SIG-M5 treated with dmso at 0.1 percent for 504 hours (cell line): ENCODE measurements at regions not wholly inside any gene's neighbourhood (a gene's known extent, or its start where the extent isn't known, plus 50 kb on each side); places are given as distances from the start of the nearest gene placed in this dataset.

Experiments
- DNase-seq: peaks from one replicate; lab custom pipeline; 2025; ENCODE audit not compliant: unreplicated experiment; lab: John Stamatoyannopoulos, UW

DNA sequence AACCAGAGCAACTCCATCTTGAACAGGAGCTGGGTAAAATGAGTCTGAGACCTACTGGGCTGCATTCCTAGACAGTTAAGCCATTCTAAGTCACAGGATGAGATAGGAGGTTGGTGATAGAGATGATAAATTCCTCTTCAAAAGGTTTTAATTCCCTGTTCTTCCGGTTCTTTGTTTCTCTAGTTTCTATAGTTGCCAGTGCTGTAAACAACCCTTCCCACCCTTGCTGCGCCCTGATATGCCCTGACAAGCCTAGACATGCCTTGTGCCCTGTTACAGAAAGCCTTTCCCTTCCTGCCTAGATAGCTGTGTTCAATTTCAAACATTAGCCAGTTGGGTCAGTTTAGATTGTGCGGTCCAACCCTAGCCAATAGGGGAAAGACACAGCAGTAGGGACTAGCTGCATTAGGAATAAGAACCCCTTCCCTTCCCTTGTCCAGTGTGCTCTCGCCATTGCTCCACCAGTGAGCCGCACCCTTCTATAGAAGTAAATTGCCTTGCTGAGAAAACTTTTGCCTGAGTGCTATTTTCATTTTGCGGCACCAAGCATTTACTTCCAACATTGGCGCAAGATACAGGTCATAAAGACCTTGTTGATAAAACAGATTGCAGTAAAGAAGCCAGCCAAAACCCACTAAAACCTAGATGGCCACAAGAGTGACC is 52.5 kb upstream of the CCN2 start:
- no peak for DNase-seq
